Thyroid gland (tissue), 4 donors: ENCODE measurements at regions not wholly inside any gene's neighbourhood (a gene's known extent, or its start where the extent isn't known, plus 50 kb on each side); places are given as distances from the start of the nearest gene placed in this dataset.

ENCODE experiments used
- DNase-seq, 2 donors: peaks; one replicate each; pipeline ENCODE4 v3.0.0-alpha.2; 2019
- H3K27ac ChIP-seq, 3 donors: fragments of 200-600 bp; sonication (generic); 1 replicate in 2 of 3; 2 replicates in 1 of 3; pipeline ENCODE4 v1.5.1; 2016 to 2019; ENCODE audit warnings: mild to moderate bottlenecking in 1 of 3, moderate library complexity in 1 of 3
- H3K27me3 ChIP-seq: fragments of 200-600 bp; sonication (generic); one replicate; pipeline ENCODE4 v1.5.1; 2019
- H3K36me3 ChIP-seq, 2 donors: fragments of 200-600 bp; sonication (generic); one replicate each; pipeline ENCODE4 v1.5.1; 2016 to 2019
- H3K4me1 ChIP-seq, 2 donors: fragments of 200-600 bp; sonication (generic); one replicate each; pipeline ENCODE4 v1.5.1; 2017 to 2019
- H3K4me3 ChIP-seq, 3 donors: fragments of 200-600 bp; sonication (generic); replicated peaks in 1 of 3; 1 replicate in 2 of 3; 2 replicates in 1 of 3; pipeline ENCODE4 v1.5.1; 2016; ENCODE audit warnings: mild to moderate bottlenecking in 1 of 3
- H3K9me3 ChIP-seq: fragments of 200-600 bp; sonication (generic); one replicate; pipeline ENCODE4 v1.5.1; 2017
- POLR2A ChIP-seq, 2 donors: fragments of 450-650 bp; IDR thresholded peaks; one replicate each; pipeline ENCODE4 v1.6.1; 2017; ENCODE audit warnings: antibody characterized with exemption in 2 of 2, mild to moderate bottlenecking in 2 of 2, moderate library complexity in 1 of 2
- WGBS, 2 donors: methylation state at CpG; one replicate each; pipeline ENCODE4 v1.1.5; 2017; 5-methylcytosine and 5-hydroxymethylcytosine counted together
- intact Hi-C: fragments of 100-400 bp; cut with DNase I; formaldehyde crosslinking; loops from one replicate; pipeline ENCODE4 v1.15.1; 2023
- TF ChIP-seq, protein P1 (sequence below), 6 experiments: fragments of 200-600 bp in 3 of 6; fragments of 450-650 bp in 3 of 6; sonication (generic) in 3 of 6; IDR thresholded peaks; one replicate each; pipeline ENCODE4 v1.5.1; 2016 to 2019; ENCODE audit warnings: antibody characterized with exemption in 6 of 6, mild to moderate bottlenecking in 2 of 6, inconsistent platforms in 1 of 6, moderate library complexity in 1 of 6

GRCh38 chr10:130424418-130424817 lies 288.2 kb downstream of the GLRX3 start:
- Histone ChIP-seq H3K4me3 (no peak overlapping the region), H3K36me3 (no peaks in the 10 kb centered on the region), H3K9me3 (no peaks in the 10 kb centered on the region), H3K4me1 (no peaks in the 10 kb centered on the region), H3K27me3 (no peaks in the 10 kb centered on the region), H3K27ac (no peak overlapping the region)
- 78 to 82% methylated on average over 10 of the region's 10 CpGs for WGBS, 2 donors
- TF ChIP-seq, protein P1, sequence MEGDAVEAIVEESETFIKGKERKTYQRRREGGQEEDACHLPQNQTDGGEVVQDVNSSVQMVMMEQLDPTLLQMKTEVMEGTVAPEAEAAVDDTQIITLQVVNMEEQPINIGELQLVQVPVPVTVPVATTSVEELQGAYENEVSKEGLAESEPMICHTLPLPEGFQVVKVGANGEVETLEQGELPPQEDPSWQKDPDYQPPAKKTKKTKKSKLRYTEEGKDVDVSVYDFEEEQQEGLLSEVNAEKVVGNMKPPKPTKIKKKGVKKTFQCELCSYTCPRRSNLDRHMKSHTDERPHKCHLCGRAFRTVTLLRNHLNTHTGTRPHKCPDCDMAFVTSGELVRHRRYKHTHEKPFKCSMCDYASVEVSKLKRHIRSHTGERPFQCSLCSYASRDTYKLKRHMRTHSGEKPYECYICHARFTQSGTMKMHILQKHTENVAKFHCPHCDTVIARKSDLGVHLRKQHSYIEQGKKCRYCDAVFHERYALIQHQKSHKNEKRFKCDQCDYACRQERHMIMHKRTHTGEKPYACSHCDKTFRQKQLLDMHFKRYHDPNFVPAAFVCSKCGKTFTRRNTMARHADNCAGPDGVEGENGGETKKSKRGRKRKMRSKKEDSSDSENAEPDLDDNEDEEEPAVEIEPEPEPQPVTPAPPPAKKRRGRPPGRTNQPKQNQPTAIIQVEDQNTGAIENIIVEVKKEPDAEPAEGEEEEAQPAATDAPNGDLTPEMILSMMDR (IDR thresholded peaks at IDR 0.05) = no peak
- no peak for TF ChIP-seq POLR2A (IDR thresholded peaks at IDR 0.05)
- DNase-seq = no peak
- intact Hi-C loops = no loop called here

GRCh38 chr10:130425169-130425568 lies 289.0 kb downstream of the GLRX3 start:
- intact Hi-C loops = no loop called here
- 64 to 80% methylated on average over 5 of the region's 5 CpGs for WGBS, 2 donors
- no peaks in the 10 kb centered on the region for H3K4me1 ChIP-seq

DNA sequence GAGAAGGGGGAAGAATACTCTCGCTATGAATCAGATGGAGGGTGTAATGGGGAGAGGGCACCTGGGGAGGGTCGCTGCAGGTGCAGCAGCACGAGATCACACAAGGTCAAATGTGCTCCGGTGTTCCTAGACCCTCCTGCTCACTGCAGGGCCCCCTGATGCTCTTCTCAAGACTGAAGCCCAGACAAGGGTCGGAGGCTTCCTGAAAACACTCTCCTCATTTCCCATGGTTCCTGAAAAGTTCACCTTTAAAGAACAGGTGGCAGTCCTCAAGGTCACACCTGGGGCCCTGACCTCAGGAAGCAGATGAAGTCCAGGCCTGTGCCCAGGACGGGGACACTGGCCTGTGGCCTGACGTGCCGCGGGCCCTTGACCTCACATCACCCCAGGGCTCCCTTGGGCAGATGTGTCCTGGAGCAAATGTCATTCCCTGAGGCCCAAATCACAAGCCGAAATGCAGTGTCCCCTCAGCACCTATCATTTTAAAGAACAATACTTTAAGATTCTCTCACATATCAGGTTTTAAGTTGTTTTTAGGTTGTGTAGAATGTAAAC lies 289.8 kb downstream of the GLRX3 start:
- DNase-seq = no peak
- intact Hi-C loops = no loop called here
- Histone ChIP-seq H3K27me3 (no peaks in the 10 kb centered on the region), H3K4me3 (no peak overlapping the region), H3K4me1 (no peaks in the 10 kb centered on the region), H3K27ac (no peak overlapping the region), H3K9me3 (no peaks in the 10 kb centered on the region), H3K36me3 (no peaks in the 10 kb centered on the region)
- 76 to 90% methylated on average over 10 of the region's 10 CpGs for WGBS, 2 donors
- TF ChIP-seq POLR2A (IDR thresholded peaks at IDR 0.05) = no peak
- TF ChIP-seq, protein P1 (IDR thresholded peaks at IDR 0.05) = no peak

More at GRCh38 chr10:130425169-130425568, 289.0 kb downstream of the GLRX3 start:
- TF ChIP-seq POLR2A (IDR thresholded peaks at IDR 0.05) = no peak
- TF ChIP-seq, protein P1 (IDR thresholded peaks at IDR 0.05) = no peak
- H3K9me3 ChIP-seq = no peaks in the 10 kb centered on the region
- H3K27me3 ChIP-seq = no peaks in the 10 kb centered on the region
- DNase-seq = no peak
- H3K27ac ChIP-seq = no peak overlapping the region
- H3K36me3 ChIP-seq = no peaks in the 10 kb centered on the region
- H3K4me3 ChIP-seq = no peak overlapping the region

- TF ChIP-seq, protein P1 (IDR thresholded peaks at IDR 0.05) = no peak
- TF ChIP-seq POLR2A (IDR thresholded peaks at IDR 0.05) = no peak
- WGBS, 2 donors = 90% methylated on average over 4 of the region's 4 CpGs
- Histone ChIP-seq H3K27ac (no peak overlapping the region), H3K4me3 (no peak overlapping the region), H3K27me3 (no peaks in the 10 kb centered on the region), H3K36me3 (no peaks in the 10 kb centered on the region), H3K9me3 (no peaks in the 10 kb centered on the region), H3K4me1 (no peaks in the 10 kb centered on the region)
- no peak for DNase-seq
- intact Hi-C loops = no loop called here
These were observed 291.1 kb downstream of the GLRX3 start for GRCh38 chr10:130427216-130427722.

DNA sequence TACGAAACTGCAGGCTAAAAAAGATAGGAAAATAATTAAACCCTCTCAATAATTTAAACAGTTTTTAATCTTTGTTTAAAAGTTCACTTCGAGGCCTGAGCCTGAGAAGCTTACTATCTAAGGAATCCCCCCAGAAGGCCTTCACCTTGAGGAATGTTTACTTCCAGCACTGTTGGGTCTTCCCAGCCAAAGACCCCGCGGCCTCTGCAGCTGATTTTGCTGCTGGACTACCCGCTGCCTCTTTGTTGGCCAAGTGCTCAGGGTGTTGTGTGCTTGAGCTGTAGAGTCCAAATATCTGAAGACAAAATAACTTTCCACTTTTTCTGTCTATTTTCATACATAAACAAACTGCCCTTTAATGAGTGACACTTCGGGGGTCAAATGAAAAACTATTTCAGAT lies 292.7 kb downstream of the GLRX3 start:
- 85 to 89% methylated on average over 6 of the region's 6 CpGs for WGBS, 2 donors
- Histone ChIP-seq H3K27ac (no peak overlapping the region), H3K27me3 (no peaks in the 10 kb centered on the region), H3K36me3 (no peaks in the 10 kb centered on the region), H3K4me3 (no peak overlapping the region), H3K9me3 (no peaks in the 10 kb centered on the region), H3K4me1 (no peaks in the 10 kb centered on the region)
- TF ChIP-seq, protein P1 (IDR thresholded peaks at IDR 0.05) = no peak
- no peak for TF ChIP-seq POLR2A (IDR thresholded peaks at IDR 0.05)
- DNase-seq = no peak
- intact Hi-C loops = no loop called here
